GM12878 (cell line): ENCODE measurements at regions not wholly inside any gene's neighbourhood (a gene's known extent, or its start where the extent isn't known, plus 50 kb on each side); places are given as distances from the start of the nearest gene placed in this dataset.

ENCODE experiments used
- ATAC-seq: fragments of 200-7000 bp; cut with Tn5 transposase; 3 replicates; pipeline ENCODE4 v1.9.1; 2020; ENCODE audit warnings: mild to moderate bottlenecking, moderate library complexity
- BruUV-seq: library from RNA; stranded (reverse); fragments of 400-500 nt; replicated peaks from 2 replicates; lab custom pipeline; 2021; lab: Mats Ljungman, UMichigan
- CTCF ChIA-PET: fragments of 300-600 bp; sonication (Branson Sonifier 250); formaldehyde crosslinking; extraction: SDS; loops from one replicate; lab custom pipeline; 2021; ENCODE audit warnings: inconsistent platforms; lab: Yijun Ruan, JAX
- POLR2A ChIA-PET: fragments of 350-600 bp; formaldehyde crosslinking; extraction: SDS; loops from one replicate; lab custom pipeline; 2021; ENCODE audit warnings: inconsistent platforms; lab: Charles Lee
- RAD21 ChIA-PET: fragments of 300-600 bp; sonication (Branson Sonifier 250); formaldehyde crosslinking; loops from one replicate; lab custom pipeline; 2023; ENCODE audit warnings: antibody characterized with exemption; ENCODE audit not compliant: unreplicated experiment; lab: Charles Lee
- SMC1A ChIA-PET: fragments of 300-600 bp; sonication (Branson Sonifier 250); formaldehyde crosslinking; loops from one replicate; lab custom pipeline; 2023; ENCODE audit not compliant: unreplicated experiment, uncharacterized antibody; lab: Charles Lee
- DNase-seq: peaks from one replicate; pipeline ENCODE4 v3.0.0-alpha.2; 2011; ENCODE audit warnings: low read depth, low spot score
- FAIRE-seq: peaks from 3 replicates; lab custom pipeline; 2011; peaks lifted over from hg19 to GRCh38; lab: Jason Lieb, UNC
- H2AFZ ChIP-seq: 2 replicates; pipeline ENCODE4 v1.6.0; 2011; ENCODE audit warnings: low read depth, low read length, control low read depth; ENCODE audit not compliant: control insufficient read depth
- H3K27ac ChIP-seq: 2 replicates; pipeline ENCODE4 v1.5.1; 2011; ENCODE audit warnings: control low read depth; ENCODE audit not compliant: control insufficient read depth, insufficient read depth
- H3K27me3 ChIP-seq, 2 experiments: replicated peaks in 1 of 2; 2 replicates each; pipeline versions ENCODE4 v1.6.0 to v1.6.1; 2011; ENCODE audit warnings: low read length in 1 of 2; ENCODE audit not compliant: control insufficient read depth in 2 of 2, insufficient read depth in 2 of 2
- H3K36me3 ChIP-seq, 2 experiments: 2 replicates each; pipeline ENCODE4 v1.5.1; 2011; ENCODE audit warnings: low read length in 1 of 2; ENCODE audit not compliant: control insufficient read depth in 2 of 2, insufficient read depth in 2 of 2
- H3K4me1 ChIP-seq: 2 replicates; pipeline ENCODE4 v1.6.1; 2011; ENCODE audit warnings: mild to moderate bottlenecking, low read length, moderate library complexity, mixed read lengths; ENCODE audit not compliant: control insufficient read depth, insufficient read depth
- H3K4me2 ChIP-seq: 2 replicates; pipeline ENCODE4 v1.6.0; 2011; ENCODE audit warnings: control low read depth; ENCODE audit not compliant: control insufficient read depth, insufficient read depth
- H3K4me3 ChIP-seq: fragments of 200-600 bp; sonication (generic); 2 replicates; pipeline ENCODE4 v1.5.1; 2016
- H3K79me2 ChIP-seq: 2 replicates; pipeline ENCODE4 v1.6.0; 2011; ENCODE audit warnings: low read length; ENCODE audit not compliant: control insufficient read depth, insufficient read depth
- H3K9ac ChIP-seq: 2 replicates; pipeline ENCODE4 v1.8.0; 2011; ENCODE audit warnings: low read length, control low read depth, mixed read lengths; ENCODE audit not compliant: control insufficient read depth, insufficient read depth
- H3K9me3 ChIP-seq: replicated peaks from 3 replicates; pipeline ENCODE4 v1.5.1; 2011; ENCODE audit warnings: mild to moderate bottlenecking, low read length; ENCODE audit not compliant: control insufficient read depth, insufficient read depth
- H4K20me1 ChIP-seq: 2 replicates; pipeline ENCODE4 v1.6.0; 2011; ENCODE audit not compliant: control insufficient read depth, insufficient read depth
- IKZF2 ChIP-seq, 2 experiments: fragments of 450-650 bp; IDR thresholded peaks; 2 replicates each; pipeline ENCODE4 v1.6.1; 2017; ENCODE audit warnings: mild to moderate bottlenecking in 2 of 2, moderate library complexity in 2 of 2
- MTA2 ChIP-seq: fragments of 450-650 bp; IDR thresholded peaks from 2 replicates; pipeline ENCODE4 v1.6.1; 2016; ENCODE audit warnings: low read depth, mild to moderate bottlenecking, moderate library complexity
- RAD21 ChIP-seq: IDR thresholded peaks from 2 replicates; pipeline ENCODE4 v1.6.1; 2011; ENCODE audit warnings: mild to moderate bottlenecking, low read depth, low read length, moderate library complexity; ENCODE audit not compliant: insufficient read depth
- RUNX3 ChIP-seq: IDR thresholded peaks from 2 replicates; pipeline ENCODE4 v1.6.1; 2012; ENCODE audit warnings: low read length, inconsistent platforms
- SMC3 ChIP-seq: IDR thresholded peaks from 2 replicates; pipeline ENCODE4 v1.6.1; 2011; ENCODE audit warnings: low read length, improper control_type of control experiment, borderline replicate concordance
- WGBS: methylation state at CpG from one replicate; pipeline ENCODE4 v1.1.6; 2016; ENCODE audit warnings: low lambda C conversion rate; ENCODE audit not compliant: insufficient replicate concordance, insufficient coverage; ENCODE audit errors: missing lambda C conversion rate; 5-methylcytosine and 5-hydroxymethylcytosine counted together
- in situ Hi-C: fragments of 300-500 bp; cut with MboI; formaldehyde crosslinking; loops from 9 replicates; pipeline ENCODE4 v1.14.3; 2018; ENCODE audit warnings: mixed read lengths
- intact Hi-C: fragments of 100-400 bp; cut with micrococcal nuclease; formaldehyde crosslinking; loops from one replicate; pipeline ENCODE4 v1.14.2; 2022; ENCODE audit not compliant: unreplicated experiment
- TF ChIP-seq, protein P1 (sequence below), 3 experiments: IDR thresholded peaks in 2 of 3; conservative IDR thresholded peaks in 1 of 3; 2 replicates each; pipeline ENCODE4 v1.5.1; 2011; ENCODE audit warnings: low read depth in 3 of 3, low read length in 3 of 3, mild to moderate bottlenecking in 3 of 3, control low read depth in 2 of 3, moderate library complexity in 2 of 3, inconsistent platforms in 1 of 3, mixed read lengths in 1 of 3; ENCODE audit not compliant: control insufficient read depth in 2 of 3, insufficient read depth in 1 of 3; ENCODE audit errors: extremely low read depth in 1 of 3
- TF ChIP-seq, protein P2 (sequence below): IDR thresholded peaks from 2 replicates; pipeline ENCODE4 v1.6.1; 2011; ENCODE audit warnings: mild to moderate bottlenecking, low read depth, low read length, moderate library complexity; ENCODE audit not compliant: insufficient replicate concordance

- Histone ChIP-seq H3K4me3 (no peak overlapping the region), H3K4me2 (no peak overlapping the region), H4K20me1 (no peaks in the 10 kb centered on the region), H3K27ac (no peak overlapping the region), H3K4me1 (no peaks in the 10 kb centered on the region), H3K27me3 (no peaks in the 10 kb centered on the region), H3K36me3 (no peaks in the 10 kb centered on the region), H3K79me2 (no peaks in the 10 kb centered on the region), H3K9me3 (no peaks in the 10 kb centered on the region), H2AFZ (no peak overlapping the region), H3K9ac (no peak overlapping the region)
- WGBS, result 23% methylated on average over 8 of the region's 8 CpGs
- peak; percentile 80 for ATAC-seq
- in situ Hi-C loops, result loop anchor here (5.0 kb wide), 1 partner anchor 467 kb away; no protein-coding TSS in a partner anchor
- ChIA-PET POLR2A (no interaction called here), SMC1A (interaction anchor here (0.5 to 4.3 kb wide), 33 partner anchors 9 to 531 kb away, joined by 3 to 90 read pairs (median 3); no protein-coding TSS in a partner anchor), CTCF (interaction anchor here (0.6 to 7.3 kb wide), 43 partner anchors 10 to 555 kb away, joined by 3 to 119 read pairs (median 4); no protein-coding TSS in a partner anchor), RAD21 (interaction anchor here (0.8 to 5.8 kb wide), 12 partner anchors 84 to 531 kb away, joined by 3 to 62 read pairs (median 4); no protein-coding TSS in a partner anchor)
- intact Hi-C loops, result loop anchor here (1.0 to 10.0 kb wide), 4 partner anchors 118 to 532 kb away; no protein-coding TSS in a partner anchor
- DNase-seq, result no peak
- peak; percentile 20; the same call in 1 of the 2 replicates for TF ChIP-seq RUNX3
- TF ChIP-seq IKZF2 (IDR thresholded peaks at IDR 0.05), result peak in 1 of 2 experiments; percentile 18; a peak in 1 of 4 replicates
- TF ChIP-seq, protein P1, sequence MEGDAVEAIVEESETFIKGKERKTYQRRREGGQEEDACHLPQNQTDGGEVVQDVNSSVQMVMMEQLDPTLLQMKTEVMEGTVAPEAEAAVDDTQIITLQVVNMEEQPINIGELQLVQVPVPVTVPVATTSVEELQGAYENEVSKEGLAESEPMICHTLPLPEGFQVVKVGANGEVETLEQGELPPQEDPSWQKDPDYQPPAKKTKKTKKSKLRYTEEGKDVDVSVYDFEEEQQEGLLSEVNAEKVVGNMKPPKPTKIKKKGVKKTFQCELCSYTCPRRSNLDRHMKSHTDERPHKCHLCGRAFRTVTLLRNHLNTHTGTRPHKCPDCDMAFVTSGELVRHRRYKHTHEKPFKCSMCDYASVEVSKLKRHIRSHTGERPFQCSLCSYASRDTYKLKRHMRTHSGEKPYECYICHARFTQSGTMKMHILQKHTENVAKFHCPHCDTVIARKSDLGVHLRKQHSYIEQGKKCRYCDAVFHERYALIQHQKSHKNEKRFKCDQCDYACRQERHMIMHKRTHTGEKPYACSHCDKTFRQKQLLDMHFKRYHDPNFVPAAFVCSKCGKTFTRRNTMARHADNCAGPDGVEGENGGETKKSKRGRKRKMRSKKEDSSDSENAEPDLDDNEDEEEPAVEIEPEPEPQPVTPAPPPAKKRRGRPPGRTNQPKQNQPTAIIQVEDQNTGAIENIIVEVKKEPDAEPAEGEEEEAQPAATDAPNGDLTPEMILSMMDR (IDR thresholded peaks at IDR 0.05 in 2 of 3, conservative IDR thresholded peaks at IDR 0.05 in 1 of 3; ENCODE audit: control insufficient read depth in 2 of 3, extremely low read depth in 1 of 3, insufficient read depth in 1 of 3, low read depth in 3 of 3, low read length in 3 of 3), result peak; percentile 65 to 86 (median 69)
- TF ChIP-seq RAD21, result peak; percentile 80
- TF ChIP-seq SMC3, result peak; percentile 74
- TF ChIP-seq MTA2, result no peak
- TF ChIP-seq, protein P2, sequence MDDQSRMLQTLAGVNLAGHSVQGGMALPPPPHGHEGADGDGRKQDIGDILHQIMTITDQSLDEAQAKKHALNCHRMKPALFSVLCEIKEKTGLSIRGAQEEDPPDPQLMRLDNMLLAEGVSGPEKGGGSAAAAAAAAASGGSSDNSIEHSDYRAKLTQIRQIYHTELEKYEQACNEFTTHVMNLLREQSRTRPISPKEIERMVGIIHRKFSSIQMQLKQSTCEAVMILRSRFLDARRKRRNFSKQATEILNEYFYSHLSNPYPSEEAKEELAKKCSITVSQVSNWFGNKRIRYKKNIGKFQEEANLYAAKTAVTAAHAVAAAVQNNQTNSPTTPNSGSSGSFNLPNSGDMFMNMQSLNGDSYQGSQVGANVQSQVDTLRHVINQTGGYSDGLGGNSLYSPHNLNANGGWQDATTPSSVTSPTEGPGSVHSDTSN, result no peak
- BruUV-seq, result no TSS peak
- peak; percentile 74 for FAIRE-seq
Observed at GRCh38 chr13:39144941-39145533, 106.8 kb downstream of the NHLRC3 start.
